C4-2B (cell line): ENCODE measurements at regions not wholly inside any gene's neighbourhood (a gene's known extent, or its start where the extent isn't known, plus 50 kb on each side); places are given as distances from the start of the nearest gene placed in this dataset.

ENCODE experiments used
- ZFX ChIP-seq: fragments of 450-650 bp; IDR thresholded peaks from 2 replicates; pipeline ENCODE4 v1.6.1; 2017
- TF ChIP-seq, protein P1 (sequence below): fragments of 450-650 bp; conservative IDR thresholded peaks from 2 replicates; pipeline ENCODE4 v1.5.1; 2017; ENCODE audit warnings: mild to moderate bottlenecking

DNA sequence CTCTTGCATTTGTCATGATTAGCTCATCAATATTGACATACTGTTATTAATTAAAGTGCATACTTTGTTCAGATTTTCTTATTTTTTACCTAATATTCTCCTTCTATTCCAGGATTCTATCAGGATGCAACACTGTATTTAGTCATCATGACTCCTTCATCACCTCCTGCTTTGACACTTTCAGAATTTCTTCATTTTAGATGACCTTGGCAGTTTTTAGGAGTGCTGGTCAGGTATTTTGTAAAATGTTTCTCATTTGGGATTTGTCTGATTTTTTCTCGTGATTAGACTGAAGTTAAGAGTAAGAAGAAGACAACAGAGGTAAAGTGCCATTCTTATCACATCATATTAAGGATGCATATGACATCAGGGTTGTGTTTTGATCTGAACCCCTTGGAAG is 167.0 kb upstream of the FOXG1 start:
- TF ChIP-seq, protein P1, sequence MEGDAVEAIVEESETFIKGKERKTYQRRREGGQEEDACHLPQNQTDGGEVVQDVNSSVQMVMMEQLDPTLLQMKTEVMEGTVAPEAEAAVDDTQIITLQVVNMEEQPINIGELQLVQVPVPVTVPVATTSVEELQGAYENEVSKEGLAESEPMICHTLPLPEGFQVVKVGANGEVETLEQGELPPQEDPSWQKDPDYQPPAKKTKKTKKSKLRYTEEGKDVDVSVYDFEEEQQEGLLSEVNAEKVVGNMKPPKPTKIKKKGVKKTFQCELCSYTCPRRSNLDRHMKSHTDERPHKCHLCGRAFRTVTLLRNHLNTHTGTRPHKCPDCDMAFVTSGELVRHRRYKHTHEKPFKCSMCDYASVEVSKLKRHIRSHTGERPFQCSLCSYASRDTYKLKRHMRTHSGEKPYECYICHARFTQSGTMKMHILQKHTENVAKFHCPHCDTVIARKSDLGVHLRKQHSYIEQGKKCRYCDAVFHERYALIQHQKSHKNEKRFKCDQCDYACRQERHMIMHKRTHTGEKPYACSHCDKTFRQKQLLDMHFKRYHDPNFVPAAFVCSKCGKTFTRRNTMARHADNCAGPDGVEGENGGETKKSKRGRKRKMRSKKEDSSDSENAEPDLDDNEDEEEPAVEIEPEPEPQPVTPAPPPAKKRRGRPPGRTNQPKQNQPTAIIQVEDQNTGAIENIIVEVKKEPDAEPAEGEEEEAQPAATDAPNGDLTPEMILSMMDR, result no peak
- no peak for TF ChIP-seq ZFX
